Activated CD8-positive, alpha-beta T cell treated with anti-CD3 and anti-CD28 coated beads for 36 hours (primary cell): ENCODE measurements at regions not wholly inside any gene's neighbourhood (a gene's known extent, or its start where the extent isn't known, plus 50 kb on each side); places are given as distances from the start of the nearest gene placed in this dataset.
"Not testable (repeated sequence)": the region's sequence is repeated elsewhere in the genome, so short reads cannot be mapped to it uniquely, and the experiment has no call there.

ENCODE experiments used
- ATAC-seq: fragments of 200-7000 bp; cut with Tn5 transposase; one replicate; pipeline ENCODE4 v1.10.0; 2021; ENCODE audit warnings: mild to moderate bottlenecking, moderate library complexity
- CTCF ChIA-PET: fragments of 350-600 bp; sonication (Branson Sonifier 250); formaldehyde crosslinking; loops from one replicate; lab custom pipeline; 2021; ENCODE audit warnings: antibody characterized with exemption; lab: Charles Lee
- POLR2A ChIA-PET: fragments of 350-600 bp; sonication (Branson Sonifier 250); formaldehyde crosslinking; loops from one replicate; lab custom pipeline; 2021; ENCODE audit warnings: antibody characterized with exemption; lab: Charles Lee
- DNase-seq: peaks from one replicate; pipeline ENCODE4 v3.0.0-alpha.2; 2020
- H3K27ac Mint-ChIP-seq: one replicate; pipeline ENCODE4 v1.8.0; 2021; ENCODE audit warnings: mild to moderate bottlenecking, mixed read lengths
- H3K27me3 Mint-ChIP-seq: one replicate; pipeline ENCODE4 v1.8.0; 2021; ENCODE audit warnings: mixed read lengths
- H3K36me3 Mint-ChIP-seq: one replicate; pipeline ENCODE4 v1.8.0; 2021; ENCODE audit warnings: low read depth, mixed read lengths
- H3K4me1 Mint-ChIP-seq: one replicate; pipeline ENCODE4 v1.8.0; 2021; ENCODE audit warnings: low read depth, mixed read lengths
- H3K4me3 Mint-ChIP-seq: one replicate; pipeline ENCODE4 v1.8.0; 2021; ENCODE audit warnings: mild to moderate bottlenecking, moderate library complexity, mixed read lengths
- H3K9me3 Mint-ChIP-seq: one replicate; pipeline ENCODE4 v1.8.0; 2021; ENCODE audit warnings: mixed read lengths
- intact Hi-C: fragments of 100-400 bp; cut with micrococcal nuclease; formaldehyde crosslinking; loops from one replicate; pipeline ENCODE4 v1.10.0; 2022
- TF ChIP-seq, protein P1 (sequence below): fragments of 200-600 bp; IDR thresholded peaks from one replicate; pipeline ENCODE4 v1.8.0; 2022; ENCODE audit warnings: antibody characterized with exemption, mild to moderate bottlenecking

DNA sequence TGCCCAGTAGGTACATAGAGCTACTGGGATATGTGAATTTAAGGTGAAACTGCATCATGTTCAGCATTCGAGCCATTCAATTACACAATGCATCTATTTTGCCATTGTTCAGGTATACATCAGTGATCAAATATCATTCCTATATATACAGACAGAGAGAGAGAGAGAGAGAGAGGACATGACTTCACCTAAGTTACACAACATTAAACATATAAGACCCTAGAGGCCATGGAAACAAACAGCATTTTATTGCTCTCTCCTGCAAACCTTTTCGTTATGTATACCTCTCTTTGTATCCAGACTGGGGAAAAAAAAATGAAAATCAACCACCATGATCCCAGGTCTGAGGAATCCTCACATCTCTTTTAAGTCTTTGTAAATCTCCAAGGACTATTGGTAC lies 1829.1 kb downstream of the LRRC4C start:
- no peaks in the 10 kb centered on the region for H3K36me3 Mint-ChIP-seq
- no peak for ATAC-seq
- H3K4me3 Mint-ChIP-seq = no peak overlapping the region
- no peaks in the 10 kb centered on the region for H3K27me3 Mint-ChIP-seq
- POLR2A ChIA-PET = no interaction called here
- CTCF ChIA-PET = no interaction called here
- intact Hi-C loops = no loop called here
- TF ChIP-seq, protein P1, sequence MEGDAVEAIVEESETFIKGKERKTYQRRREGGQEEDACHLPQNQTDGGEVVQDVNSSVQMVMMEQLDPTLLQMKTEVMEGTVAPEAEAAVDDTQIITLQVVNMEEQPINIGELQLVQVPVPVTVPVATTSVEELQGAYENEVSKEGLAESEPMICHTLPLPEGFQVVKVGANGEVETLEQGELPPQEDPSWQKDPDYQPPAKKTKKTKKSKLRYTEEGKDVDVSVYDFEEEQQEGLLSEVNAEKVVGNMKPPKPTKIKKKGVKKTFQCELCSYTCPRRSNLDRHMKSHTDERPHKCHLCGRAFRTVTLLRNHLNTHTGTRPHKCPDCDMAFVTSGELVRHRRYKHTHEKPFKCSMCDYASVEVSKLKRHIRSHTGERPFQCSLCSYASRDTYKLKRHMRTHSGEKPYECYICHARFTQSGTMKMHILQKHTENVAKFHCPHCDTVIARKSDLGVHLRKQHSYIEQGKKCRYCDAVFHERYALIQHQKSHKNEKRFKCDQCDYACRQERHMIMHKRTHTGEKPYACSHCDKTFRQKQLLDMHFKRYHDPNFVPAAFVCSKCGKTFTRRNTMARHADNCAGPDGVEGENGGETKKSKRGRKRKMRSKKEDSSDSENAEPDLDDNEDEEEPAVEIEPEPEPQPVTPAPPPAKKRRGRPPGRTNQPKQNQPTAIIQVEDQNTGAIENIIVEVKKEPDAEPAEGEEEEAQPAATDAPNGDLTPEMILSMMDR = no peak
- no peak for DNase-seq
- H3K9me3 Mint-ChIP-seq = peaks cover 11% of the 10 kb centered on the region
- no peaks in the 10 kb centered on the region for H3K4me1 Mint-ChIP-seq
- H3K27ac Mint-ChIP-seq = no peak overlapping the region

DNA sequence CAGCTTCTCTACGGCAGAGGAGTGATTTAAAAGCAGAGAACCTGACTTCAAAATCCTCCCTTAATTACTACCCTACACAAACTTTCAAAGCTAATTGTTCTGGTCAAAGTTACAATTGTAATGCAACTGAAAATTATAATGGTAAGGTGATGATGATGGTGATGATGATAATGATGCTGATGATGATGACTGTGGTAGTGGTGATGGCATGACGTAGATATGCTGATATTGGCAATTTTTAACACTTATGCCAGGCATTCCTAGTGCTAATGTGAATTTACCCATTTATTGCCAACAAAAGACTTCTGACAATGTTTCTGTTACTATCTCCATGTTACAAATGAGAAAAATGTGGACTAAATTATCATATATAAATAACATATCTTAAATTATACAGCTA lies 1831.1 kb downstream of the LRRC4C start:
- ATAC-seq (no peak), DNase-seq (no peak)
- H3K27ac Mint-ChIP-seq = no peak overlapping the region
- ChIA-PET POLR2A (no interaction called here), CTCF (no interaction called here)
- intact Hi-C loops = no loop called here
- H3K36me3 Mint-ChIP-seq = no peaks in the 10 kb centered on the region
- H3K4me1 Mint-ChIP-seq = no peaks in the 10 kb centered on the region
- H3K27me3 Mint-ChIP-seq = no peaks in the 10 kb centered on the region
- no peak overlapping the region for H3K4me3 Mint-ChIP-seq
- TF ChIP-seq, protein P1 = no peak
- peaks cover 8% of the 10 kb centered on the region for H3K9me3 Mint-ChIP-seq

DNA sequence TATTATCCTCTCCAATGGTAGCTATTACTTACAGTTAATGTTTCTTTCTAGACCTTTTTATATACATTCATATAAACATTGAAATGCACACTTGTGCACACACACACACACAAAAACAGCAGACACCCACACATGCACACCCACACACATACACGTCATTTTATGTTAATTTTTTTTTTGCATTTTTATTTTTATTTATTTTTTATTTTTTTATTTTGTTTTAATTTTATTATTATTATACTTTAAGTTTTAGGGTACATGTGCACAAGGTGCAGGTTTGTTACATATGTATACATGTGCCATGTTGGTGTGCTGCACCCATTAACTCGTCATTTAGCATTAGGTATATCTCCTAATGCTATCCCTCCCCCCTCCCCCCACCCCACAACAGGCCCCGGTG lies 1839.1 kb downstream of the LRRC4C start:
- intact Hi-C loops, H3K27me3 Mint-ChIP-seq, H3K9me3 Mint-ChIP-seq, H3K4me1 Mint-ChIP-seq, CTCF ChIA-PET, DNase-seq, POLR2A ChIA-PET, H3K27ac Mint-ChIP-seq, H3K36me3 Mint-ChIP-seq, H3K4me3 Mint-ChIP-seq, ATAC-seq: not testable (repeated sequence)

DNA sequence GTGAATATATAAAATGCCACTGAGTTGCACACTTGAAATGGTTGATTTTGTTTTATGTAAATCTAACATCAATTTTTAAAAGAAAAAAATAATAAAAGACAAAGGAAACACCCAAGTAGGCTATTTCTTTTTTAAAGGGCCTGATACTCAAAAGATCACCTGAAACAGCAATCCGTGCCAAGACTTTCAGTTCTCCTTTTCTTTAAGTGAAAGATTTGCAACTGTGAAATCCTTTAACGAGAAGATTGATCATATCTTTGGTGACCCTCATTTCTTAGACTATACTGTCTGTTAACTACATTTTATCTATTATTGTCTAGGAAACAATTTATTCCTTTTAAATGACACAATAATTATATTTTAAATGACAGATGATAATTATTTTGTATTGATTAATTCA lies 1841.5 kb downstream of the LRRC4C start:
- Mint-ChIP-seq H3K4me1 (no peaks in the 10 kb centered on the region), H3K27ac (no peak overlapping the region), H3K4me3 (no peak overlapping the region), H3K27me3 (no peaks in the 10 kb centered on the region), H3K36me3 (no peaks in the 10 kb centered on the region), H3K9me3 (peaks cover 12% of the 10 kb centered on the region)
- no peak for ATAC-seq
- CTCF ChIA-PET = no interaction called here
- POLR2A ChIA-PET = no interaction called here
- DNase-seq = no peak
- TF ChIP-seq, protein P1 = no peak
- intact Hi-C loops = no loop called here

DNA sequence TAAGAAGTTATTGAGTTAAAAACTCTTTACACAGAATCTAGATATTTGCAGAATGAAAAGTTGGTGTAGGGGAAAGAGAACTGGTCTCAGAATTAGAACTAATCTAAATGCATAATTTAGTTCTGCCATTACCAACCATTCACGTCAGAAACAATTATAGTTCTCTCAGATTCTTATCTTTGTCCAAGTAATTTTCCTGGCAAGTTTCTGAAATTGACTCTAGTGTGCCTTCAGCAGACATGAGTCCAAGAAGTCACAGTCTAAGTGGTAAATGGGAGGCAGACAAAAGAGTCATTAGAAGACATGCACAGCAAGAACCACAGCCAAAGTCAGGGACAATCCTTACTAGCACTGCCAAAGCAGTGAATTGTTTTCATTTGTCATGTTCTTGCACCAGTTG lies 1870.1 kb downstream of the LRRC4C start:
- intact Hi-C loops = no loop called here
- TF ChIP-seq, protein P1 = no peak

DNA sequence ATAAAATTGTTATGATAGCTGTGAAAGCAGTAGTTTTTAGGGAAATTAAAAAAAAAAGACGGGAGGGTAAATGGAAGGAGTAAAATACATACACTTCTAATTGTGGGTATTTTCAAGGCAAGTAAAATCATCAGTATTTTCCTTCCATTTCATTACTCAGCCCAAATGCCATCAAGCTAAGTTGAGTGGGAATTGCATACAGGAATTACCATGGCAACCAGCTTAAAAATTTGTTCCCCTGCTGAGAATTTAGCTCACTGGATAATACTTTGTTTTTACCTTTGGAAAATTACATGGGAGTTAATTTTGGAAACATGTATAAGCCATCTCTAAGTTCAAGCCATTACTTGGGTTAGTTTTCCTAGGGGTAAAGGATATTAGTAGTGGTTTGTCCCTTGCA lies 1873.4 kb downstream of the LRRC4C start:
- TF ChIP-seq, protein P1 = no peak
- Mint-ChIP-seq H3K9me3 (peaks cover 5% of the 10 kb centered on the region), H3K36me3 (no peaks in the 10 kb centered on the region), H3K4me3 (no peak overlapping the region), H3K27ac (no peak overlapping the region), H3K27me3 (no peaks in the 10 kb centered on the region), H3K4me1 (no peaks in the 10 kb centered on the region)
- intact Hi-C loops = no loop called here
- ChIA-PET CTCF (no interaction called here), POLR2A (no interaction called here)
- DNase-seq (no peak), ATAC-seq (no peak)

More for the DNA sequence above, 1870.1 kb downstream of the LRRC4C start:
- no peak for ATAC-seq
- Mint-ChIP-seq H3K9me3 (peaks cover 4% of the 10 kb centered on the region), H3K27me3 (no peaks in the 10 kb centered on the region), H3K4me1 (no peaks in the 10 kb centered on the region), H3K36me3 (no peaks in the 10 kb centered on the region), H3K4me3 (no peak overlapping the region), H3K27ac (no peak overlapping the region)
- ChIA-PET POLR2A (no interaction called here), CTCF (no interaction called here)
- no peak for DNase-seq
